Neural cell (in vitro differentiated cells): ENCODE measurements at regions not wholly inside any gene's neighbourhood (a gene's known extent, or its start where the extent isn't known, plus 50 kb on each side); places are given as distances from the start of the nearest gene placed in this dataset.

Experiments
- EP300 ChIP-seq: fragments of 450-650 bp; conservative IDR thresholded peaks from 2 replicates; pipeline ENCODE4 v1.6.1; 2014; ENCODE audit warnings: antibody characterized with exemption, mild to moderate bottlenecking, moderate library complexity; ENCODE audit not compliant: poor library complexity, severe bottlenecking
- EZH2 ChIP-seq: fragments of 200-600, 300-800 bp; shearing (Covaris generic), sonication (generic); IDR thresholded peaks from 2 replicates; pipeline ENCODE4 v1.6.1; 2014; ENCODE audit warnings: antibody characterized with exemption, low read length, borderline replicate concordance, mild to moderate bottlenecking; ENCODE audit not compliant: insufficient read depth, poor library complexity, severe bottlenecking
- POLR2AphosphoS5 ChIP-seq: IDR thresholded peaks from 2 replicates; pipeline ENCODE4 v1.6.1; 2012
- RAD21 ChIP-seq: fragments of 450-650 bp; conservative IDR thresholded peaks from 2 replicates; pipeline ENCODE4 v1.6.1; 2014; ENCODE audit warnings: antibody characterized with exemption, mild to moderate bottlenecking, moderate library complexity
- REST ChIP-seq: IDR thresholded peaks from 2 replicates; pipeline ENCODE4 v1.6.1; 2012; ENCODE audit warnings: borderline replicate concordance
- SMC3 ChIP-seq: fragments of 450-650 bp; conservative IDR thresholded peaks from 2 replicates; pipeline ENCODE4 v1.6.1; 2014; ENCODE audit warnings: antibody characterized with exemption, mild to moderate bottlenecking, moderate library complexity; ENCODE audit not compliant: poor library complexity
- TAF1 ChIP-seq: IDR thresholded peaks from 2 replicates; pipeline ENCODE4 v1.6.1; 2012; ENCODE audit warnings: low read depth
- TF ChIP-seq, protein P1 (sequence below): fragments of 450-650 bp; IDR thresholded peaks from 2 replicates; pipeline ENCODE4 v1.5.1; 2014; ENCODE audit warnings: antibody characterized with exemption, mild to moderate bottlenecking, moderate library complexity; ENCODE audit not compliant: poor library complexity, severe bottlenecking

DNA sequence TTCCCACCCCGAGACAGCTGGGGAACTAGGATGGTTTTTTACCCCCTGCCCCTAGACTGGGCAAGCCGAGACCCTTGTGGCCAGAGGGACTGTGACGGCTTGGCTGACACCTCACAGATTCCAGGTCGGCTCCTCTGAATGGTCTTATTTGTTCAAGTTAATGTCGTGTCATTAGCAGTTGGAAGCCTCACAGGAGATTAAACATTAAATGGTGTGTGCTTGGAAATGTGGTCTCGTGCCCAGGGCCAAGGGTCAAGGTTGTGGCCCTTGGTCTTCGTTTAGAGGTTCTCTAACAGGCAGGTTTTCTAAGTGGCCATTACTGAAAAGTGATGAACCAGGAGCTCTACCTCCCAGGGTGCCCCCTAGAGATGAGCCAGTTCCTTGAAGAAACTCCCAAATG is 61.2 kb upstream of the RXRA start:
- TF ChIP-seq, protein P1, sequence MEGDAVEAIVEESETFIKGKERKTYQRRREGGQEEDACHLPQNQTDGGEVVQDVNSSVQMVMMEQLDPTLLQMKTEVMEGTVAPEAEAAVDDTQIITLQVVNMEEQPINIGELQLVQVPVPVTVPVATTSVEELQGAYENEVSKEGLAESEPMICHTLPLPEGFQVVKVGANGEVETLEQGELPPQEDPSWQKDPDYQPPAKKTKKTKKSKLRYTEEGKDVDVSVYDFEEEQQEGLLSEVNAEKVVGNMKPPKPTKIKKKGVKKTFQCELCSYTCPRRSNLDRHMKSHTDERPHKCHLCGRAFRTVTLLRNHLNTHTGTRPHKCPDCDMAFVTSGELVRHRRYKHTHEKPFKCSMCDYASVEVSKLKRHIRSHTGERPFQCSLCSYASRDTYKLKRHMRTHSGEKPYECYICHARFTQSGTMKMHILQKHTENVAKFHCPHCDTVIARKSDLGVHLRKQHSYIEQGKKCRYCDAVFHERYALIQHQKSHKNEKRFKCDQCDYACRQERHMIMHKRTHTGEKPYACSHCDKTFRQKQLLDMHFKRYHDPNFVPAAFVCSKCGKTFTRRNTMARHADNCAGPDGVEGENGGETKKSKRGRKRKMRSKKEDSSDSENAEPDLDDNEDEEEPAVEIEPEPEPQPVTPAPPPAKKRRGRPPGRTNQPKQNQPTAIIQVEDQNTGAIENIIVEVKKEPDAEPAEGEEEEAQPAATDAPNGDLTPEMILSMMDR = no peak
- TF ChIP-seq RAD21 = no peak
- TF ChIP-seq POLR2AphosphoS5 = no peak
- no peak for TF ChIP-seq REST
- TF ChIP-seq EP300 = no peak
- no peak for TF ChIP-seq EZH2
- no peak for TF ChIP-seq SMC3
- no peak for TF ChIP-seq TAF1
